ENCODE measurements at regions not wholly inside any gene's neighbourhood (a gene's known extent, or its start where the extent isn't known, plus 50 kb on each side); places are given as distances from the start of the nearest gene placed in this dataset.

- no peak for DNase-seq
These were observed 377.6 kb downstream of the DNAH5 start for GRCh38 chr5:13566871-13567339.

GRCh38 chr5:13558408-13558807 is 386.1 kb downstream of the DNAH5 start:
- DNase-seq = no peak

DNA sequence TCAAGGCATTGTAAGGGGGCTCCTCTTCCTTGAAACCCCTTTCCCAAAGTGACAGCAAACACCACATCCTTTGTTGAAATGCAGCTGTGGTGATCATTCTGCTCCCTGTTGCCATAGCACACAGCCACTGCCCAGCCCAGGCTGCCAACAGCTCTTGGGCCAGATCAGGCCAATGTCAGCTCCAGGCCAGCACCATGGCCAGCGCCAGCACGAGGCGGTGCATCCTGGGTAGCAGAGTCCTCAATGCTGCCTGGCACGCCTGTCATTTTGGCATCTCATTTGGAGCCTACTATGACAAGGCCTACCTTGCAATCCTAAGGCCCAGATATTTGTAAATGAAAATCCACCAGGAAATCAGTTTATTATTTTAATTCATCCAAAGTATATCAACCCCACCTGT is 390.6 kb downstream of the DNAH5 start:
- no peak for DNase-seq

DNA sequence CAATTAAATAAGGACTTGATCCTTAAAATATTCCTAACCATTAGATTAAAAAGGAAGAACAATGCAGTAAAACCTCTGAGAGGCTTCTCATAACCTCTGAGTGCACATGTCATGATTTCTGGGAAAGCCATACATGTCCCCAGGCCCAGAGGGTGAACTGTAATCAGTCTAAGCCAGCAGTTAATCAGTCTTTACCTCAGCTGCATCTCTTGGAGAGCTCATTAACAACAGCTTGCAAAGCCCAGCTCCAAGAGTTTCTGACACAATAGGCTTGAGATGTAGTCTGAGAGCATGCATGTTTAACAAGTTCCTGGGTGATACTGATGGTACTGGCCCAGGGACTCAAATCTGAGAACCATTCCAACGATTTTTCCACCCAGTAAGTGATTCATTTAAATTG is 392.1 kb downstream of the DNAH5 start:
- no peak for DNase-seq

DNA sequence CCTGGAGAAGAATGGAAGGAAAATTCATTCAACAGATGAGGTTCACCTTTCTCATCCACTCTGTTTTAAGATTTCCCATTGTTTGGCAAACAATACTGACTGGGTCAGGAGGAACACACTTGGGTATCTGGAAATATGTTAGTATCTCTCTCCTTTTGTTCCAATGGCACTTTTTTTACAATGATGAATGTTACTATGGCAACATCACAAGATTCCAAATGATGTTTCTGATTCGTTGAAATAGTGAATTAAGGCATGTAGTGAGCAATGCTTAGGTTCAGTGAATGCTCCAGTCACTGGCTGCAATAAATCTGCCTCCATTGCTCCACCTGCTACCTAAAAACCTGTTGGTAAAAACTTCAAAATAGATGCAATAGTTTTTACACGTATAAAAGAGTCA is 392.8 kb downstream of the DNAH5 start:
- no peak for DNase-seq

DNA sequence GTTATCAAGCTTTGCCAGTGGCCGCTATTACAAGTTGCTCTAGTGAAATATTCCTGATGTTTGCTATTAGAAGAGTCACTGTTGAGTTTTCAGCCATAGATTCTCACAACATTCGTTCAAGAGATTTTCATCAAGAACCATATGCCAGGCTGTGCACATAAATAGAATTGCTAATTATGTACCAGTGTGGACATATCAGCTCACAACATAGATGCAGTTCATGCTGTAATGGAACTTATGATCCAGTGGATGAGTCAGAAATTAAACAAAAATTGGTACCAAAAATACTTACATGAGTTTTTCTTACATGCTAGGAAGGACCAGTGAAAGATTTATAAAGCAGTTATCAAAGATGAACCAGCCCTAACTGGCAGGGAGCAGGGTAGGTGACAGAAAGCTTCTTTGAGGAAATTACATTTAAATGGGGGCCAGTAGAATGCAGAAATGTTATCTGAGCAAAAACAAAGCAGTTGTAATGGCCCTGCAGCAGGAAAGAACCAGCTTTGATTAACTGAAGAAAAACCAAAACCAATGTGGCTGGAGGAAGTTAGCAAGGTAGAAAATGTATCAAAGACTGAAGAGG is 404.2 kb downstream of the DNAH5 start:
- no peak for DNase-seq

GRCh38 chr5:13536933-13537332 is 407.6 kb downstream of the DNAH5 start:
- DNase-seq = no peak

- DNase-seq = no peak
These were observed 410.7 kb downstream of the DNAH5 start for GRCh38 chr5:13533833-13534232.

GRCh38 chr5:13529300-13529699 is 415.2 kb downstream of the DNAH5 start:
- no peak for DNase-seq

DNA sequence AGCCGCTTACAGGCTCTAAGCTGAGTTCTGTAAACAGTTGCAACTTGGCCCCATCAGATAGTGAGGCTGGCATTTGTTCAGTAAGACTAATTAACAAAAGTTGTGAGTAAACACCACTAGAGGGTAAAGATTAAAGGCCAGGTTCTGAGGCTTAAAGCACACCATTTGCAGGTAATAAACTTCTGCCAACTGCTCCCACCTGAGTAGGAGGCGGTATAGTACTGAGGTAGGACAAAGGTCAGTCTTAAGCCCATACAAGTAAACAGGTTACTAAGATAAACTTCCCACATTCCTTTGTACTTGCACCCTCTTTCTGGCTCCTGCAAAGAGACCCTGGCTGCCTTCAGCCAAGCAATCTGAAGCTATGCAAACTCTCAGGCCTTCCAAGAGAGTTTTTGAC is 419.6 kb downstream of the DNAH5 start:
- no peak for DNase-seq

GRCh38 chr5:13519131-13519530 is 425.4 kb downstream of the DNAH5 start:
- DNase-seq = no peak

GRCh38 chr5:13516195-13516594 is 428.3 kb downstream of the DNAH5 start:
- DNase-seq = no peak

DNA sequence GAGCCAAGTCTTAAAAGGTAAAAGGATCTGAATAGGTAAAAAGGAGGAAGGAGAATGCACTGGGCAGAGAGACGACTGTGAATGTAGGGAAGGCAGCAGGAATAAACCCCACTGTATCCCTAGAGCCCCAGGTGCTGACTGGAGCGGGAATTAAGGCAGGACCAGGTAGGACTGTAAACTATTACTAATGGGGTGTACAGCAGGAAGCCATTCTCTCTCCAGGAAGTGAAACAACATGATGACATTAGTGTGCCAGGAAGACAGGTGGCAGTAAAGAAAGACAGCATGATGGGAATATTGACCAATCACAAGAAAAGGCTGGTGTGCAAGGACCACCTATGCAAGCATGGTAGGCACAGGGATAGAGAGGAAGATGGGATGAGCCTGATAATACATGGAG is 433.0 kb downstream of the DNAH5 start:
- no peak for DNase-seq

DNA sequence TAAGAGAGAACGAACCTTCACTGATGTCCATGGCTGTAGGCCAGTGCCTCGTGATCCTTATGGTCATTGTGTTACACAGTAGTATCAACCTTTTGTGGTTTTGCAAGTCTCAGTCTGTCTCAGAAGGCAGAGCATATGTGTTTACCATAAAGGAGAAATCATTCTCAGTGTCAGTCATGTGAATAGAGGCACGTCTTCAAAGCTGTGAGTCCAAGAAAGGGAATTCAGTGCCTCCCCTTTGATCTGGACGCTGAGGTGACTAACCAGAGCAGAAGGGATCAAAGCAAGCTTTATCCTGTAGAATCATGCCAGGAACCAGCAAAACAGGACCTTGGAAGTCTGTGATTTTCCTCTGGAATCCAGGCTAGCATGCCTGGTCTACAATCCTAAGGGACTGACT is 433.9 kb downstream of the DNAH5 start:
- no peak for DNase-seq

DNA sequence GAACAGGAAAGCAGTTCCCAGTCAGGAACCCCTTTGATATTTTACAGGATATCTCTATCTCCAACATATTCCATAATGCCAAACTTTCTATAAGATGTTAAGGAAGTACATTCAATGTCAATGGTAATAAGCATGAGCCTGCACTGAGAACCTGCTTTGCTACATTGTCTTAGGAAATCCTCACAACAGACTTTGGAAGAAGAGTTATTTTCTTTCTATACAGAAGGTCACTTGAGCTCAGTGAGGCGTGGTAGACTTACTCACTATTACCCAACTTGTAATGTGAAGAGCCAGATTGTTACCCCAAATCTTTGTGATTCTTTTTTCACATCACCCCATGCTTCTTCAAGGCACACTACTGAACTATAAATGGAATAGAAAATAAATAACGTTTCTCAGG is 435.9 kb downstream of the DNAH5 start:
- DNase-seq = no peak

DNA sequence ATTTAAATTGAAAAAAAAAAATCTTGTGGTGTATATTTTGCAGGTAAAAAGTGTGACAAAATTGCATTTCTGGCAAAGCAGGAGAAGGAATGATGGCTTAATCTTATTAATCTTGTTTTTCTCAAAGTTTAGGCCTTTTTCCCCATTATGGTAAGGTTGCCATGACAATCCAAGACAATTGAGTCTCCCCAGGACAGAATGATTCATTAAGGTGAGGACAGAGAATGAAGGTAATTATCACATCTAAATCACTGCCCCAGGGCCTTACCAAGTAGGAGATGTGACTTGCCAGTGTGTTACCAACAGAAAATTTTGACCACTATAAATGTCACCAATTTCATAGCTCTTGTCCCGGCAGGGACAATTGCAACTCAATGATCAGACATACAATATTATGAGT is 439.2 kb downstream of the DNAH5 start:
- no peak for DNase-seq

DNA sequence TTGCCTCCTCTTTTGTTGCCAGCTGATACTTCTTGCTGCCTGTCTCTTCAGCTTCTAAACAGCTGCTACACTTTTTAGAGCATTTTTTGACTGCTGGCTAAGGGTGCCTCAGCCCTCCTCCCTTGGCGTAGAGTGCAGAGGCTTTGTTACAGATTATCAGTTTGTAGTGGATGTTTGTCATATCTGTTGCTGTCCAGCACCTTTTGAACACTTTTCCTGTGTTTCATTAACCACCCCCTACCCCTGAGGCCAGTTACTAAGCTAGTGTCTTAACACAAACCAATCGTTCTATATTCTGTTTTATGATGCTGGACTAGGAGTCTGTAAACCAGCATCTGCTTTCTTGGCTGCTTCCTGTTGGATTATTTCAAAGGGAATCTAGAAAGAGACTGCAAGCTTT is 441.5 kb downstream of the DNAH5 start:
- DNase-seq = no peak

GRCh38 chr5:13501176-13501575 is 443.3 kb downstream of the DNAH5 start:
- DNase-seq = no peak

DNA sequence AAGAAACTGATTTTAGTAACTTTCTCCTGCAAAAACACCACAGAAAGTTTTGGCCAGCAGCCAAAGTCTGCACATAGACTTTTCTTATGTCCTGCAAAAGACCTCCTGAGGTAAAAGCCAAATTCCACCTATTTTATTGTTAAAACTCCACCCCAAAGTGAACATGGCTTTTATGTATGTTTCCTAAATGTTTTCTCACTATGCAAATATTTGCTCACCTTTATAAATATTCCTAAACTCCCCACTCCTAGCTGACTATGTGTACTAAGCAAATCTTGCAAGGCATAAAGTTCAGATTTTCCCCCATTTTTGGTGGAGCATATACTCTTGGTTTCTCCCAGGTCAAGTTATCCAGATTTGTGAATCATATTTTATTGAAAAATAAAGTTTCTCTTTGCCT is 446.2 kb downstream of the DNAH5 start:
- DNase-seq = no peak

DNA sequence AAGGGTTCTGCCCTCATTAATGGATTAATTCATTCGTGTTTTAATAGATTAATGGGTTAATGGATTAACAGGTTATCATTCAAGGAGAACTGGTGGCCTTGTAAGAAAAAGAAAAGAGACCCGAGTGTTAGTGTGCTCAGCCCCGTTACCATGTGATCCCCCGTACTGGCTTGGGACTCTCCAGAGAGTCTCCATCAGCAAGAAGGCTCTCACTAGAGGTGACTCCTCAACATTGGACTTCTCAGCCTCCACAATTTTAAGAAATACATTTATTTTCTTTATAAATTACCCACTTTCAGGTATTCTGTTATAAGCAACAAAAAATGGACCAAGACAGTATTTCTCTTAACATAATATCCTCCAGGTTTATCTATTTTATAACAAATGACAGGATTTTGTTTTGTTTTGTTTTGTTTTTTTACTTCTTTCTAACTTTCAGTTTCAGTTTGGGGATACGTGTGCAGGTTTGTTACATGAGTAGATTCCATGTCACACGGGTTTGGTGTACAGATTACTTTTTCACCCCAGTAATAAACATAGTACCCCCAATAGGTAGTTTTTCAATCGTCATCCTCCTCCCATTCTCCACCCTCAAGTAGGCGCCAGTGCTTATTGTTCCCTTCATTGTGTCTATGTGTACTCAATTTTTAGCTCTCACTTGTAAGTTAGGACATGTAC is 456.1 kb downstream of the DNAH5 start:
- no peak for DNase-seq

DNA sequence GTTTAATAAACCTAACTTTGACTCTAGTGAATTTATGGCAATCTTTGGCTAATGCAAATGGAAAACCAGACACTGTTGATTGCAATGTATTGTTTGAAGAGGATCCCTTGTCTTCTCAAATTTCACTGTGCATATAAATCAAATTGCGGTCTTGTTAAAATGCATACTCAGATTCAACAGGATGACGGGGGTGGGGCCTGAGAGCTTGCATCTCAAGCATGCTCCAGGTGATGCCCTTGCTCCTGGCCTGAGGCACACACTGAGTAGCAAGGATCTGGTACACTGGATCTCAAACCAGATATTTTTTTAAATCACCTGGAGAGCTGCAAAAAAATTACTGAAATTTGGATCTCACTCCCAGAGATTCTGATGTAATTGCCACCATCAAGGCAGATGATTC is 463.7 kb downstream of the DNAH5 start:
- DNase-seq = no peak

DNA sequence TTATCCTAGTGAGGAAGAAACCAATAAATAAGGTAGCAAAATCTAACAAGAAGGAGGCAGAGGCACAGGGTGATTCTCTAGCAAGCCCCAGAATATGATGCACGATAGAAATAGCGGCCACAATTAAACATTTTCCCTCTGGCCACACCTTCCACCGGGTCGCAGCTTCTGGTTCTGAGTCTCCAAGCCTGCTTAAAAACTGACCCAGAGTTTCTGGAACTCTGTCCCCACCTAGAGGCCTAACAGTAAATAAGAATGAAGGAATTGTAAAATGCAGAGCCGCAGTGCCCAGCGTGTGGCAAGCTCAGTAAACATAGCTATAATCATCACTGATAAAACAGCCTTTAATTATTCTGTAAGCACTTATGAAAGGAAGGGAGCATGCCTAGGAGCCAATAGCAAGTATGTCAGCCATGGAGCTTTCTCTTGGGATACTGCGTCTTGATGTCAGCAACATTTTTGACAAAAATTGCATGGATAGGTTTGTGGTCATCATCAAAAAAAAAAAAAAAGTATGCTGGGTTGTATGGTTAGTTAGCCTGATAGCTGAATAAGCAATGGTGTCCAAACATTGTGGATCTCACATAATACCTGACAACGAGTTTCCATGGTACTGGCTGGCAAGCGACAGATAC is 465.5 kb downstream of the DNAH5 start:
- DNase-seq = no peak

DNA sequence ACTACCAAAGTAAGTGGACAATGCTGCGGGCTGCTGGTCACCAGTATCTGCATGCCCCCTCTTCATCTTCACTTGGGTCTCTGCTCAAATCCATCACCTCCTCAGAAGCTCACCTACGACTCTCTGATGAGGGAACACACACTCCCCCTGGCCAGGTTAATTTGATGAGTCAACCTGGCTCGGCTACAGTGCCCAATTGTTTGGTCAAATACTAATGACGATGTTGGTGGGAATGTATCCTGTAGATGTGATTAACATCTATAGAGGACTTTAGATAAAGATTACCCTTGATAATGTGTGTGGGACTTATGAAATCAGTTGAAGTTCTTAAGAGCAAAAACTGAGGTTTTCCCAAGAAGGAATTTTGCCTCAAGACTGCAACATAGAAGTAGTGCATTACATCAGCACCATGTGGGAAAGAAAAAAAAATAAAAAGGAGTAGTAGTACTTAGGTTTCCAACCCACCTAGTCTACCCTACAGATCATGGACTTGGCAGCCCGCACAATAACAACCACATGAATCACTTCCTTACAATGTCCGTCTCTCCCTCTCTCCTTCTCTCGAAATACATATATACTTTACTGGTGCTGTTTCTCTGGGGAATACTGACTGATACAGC is 467.3 kb downstream of the DNAH5 start:
- no peak for DNase-seq

GRCh38 chr5:13472842-13473241 is 471.6 kb downstream of the DNAH5 start:
- no peak for DNase-seq

Data from bone marrow (tissue), 2 donors.